Thymus (tissue), 11 donors: ENCODE measurements at regions not wholly inside any gene's neighbourhood (a gene's known extent, or its start where the extent isn't known, plus 50 kb on each side); places are given as distances from the start of the nearest gene placed in this dataset.

Experiments used
- DNase-seq, 9 donors: peaks; one replicate each; pipeline ENCODE4 v3.0.0-alpha.2; 2013; ENCODE audit warnings: low spot score in 9 of 9, low read depth in 6 of 9, missing footprints in 1 of 9
- H3K27ac ChIP-seq, 2 donors: one replicate each; pipeline ENCODE4 v1.5.1; 2013; ENCODE audit warnings: control low read depth in 1 of 2, low read depth in 1 of 2, low read length in 1 of 2, mild to moderate bottlenecking in 1 of 2, moderate library complexity in 1 of 2
- H3K27me3 ChIP-seq, 2 donors: one replicate each; pipeline ENCODE4 v1.5.1; 2013; ENCODE audit warnings: low read length in 1 of 2; ENCODE audit not compliant: control insufficient read depth in 2 of 2, insufficient read depth in 1 of 2
- H3K36me3 ChIP-seq, 2 donors: one replicate each; pipeline ENCODE4 v1.5.1; 2013; ENCODE audit warnings: low read length in 1 of 2, mild to moderate bottlenecking in 1 of 2, moderate library complexity in 1 of 2; ENCODE audit not compliant: control insufficient read depth in 2 of 2, insufficient read depth in 2 of 2
- H3K4me1 ChIP-seq, 2 donors: one replicate each; pipeline ENCODE4 v1.5.1; 2013; ENCODE audit warnings: low read length in 2 of 2; ENCODE audit not compliant: control insufficient read depth in 2 of 2, insufficient read depth in 2 of 2
- H3K4me3 ChIP-seq, 2 donors: one replicate each; pipeline ENCODE4 v1.5.1; 2013; ENCODE audit warnings: low read length in 2 of 2, control low read depth in 1 of 2, mild to moderate bottlenecking in 1 of 2
- H3K9me3 ChIP-seq, 2 donors: one replicate each; pipeline ENCODE4 v1.5.1; 2013; ENCODE audit warnings: low read length in 1 of 2, mild to moderate bottlenecking in 1 of 2; ENCODE audit not compliant: control insufficient read depth in 2 of 2, insufficient read depth in 1 of 2
- WGBS: extraction: QIAGEN DNeasy Blood & Tissue Kit; methylation state at CpG from one replicate; pipeline ENCODE4 v1.1.7; 2013; 5-methylcytosine and 5-hydroxymethylcytosine counted together
- donor health status: healthy.

DNA sequence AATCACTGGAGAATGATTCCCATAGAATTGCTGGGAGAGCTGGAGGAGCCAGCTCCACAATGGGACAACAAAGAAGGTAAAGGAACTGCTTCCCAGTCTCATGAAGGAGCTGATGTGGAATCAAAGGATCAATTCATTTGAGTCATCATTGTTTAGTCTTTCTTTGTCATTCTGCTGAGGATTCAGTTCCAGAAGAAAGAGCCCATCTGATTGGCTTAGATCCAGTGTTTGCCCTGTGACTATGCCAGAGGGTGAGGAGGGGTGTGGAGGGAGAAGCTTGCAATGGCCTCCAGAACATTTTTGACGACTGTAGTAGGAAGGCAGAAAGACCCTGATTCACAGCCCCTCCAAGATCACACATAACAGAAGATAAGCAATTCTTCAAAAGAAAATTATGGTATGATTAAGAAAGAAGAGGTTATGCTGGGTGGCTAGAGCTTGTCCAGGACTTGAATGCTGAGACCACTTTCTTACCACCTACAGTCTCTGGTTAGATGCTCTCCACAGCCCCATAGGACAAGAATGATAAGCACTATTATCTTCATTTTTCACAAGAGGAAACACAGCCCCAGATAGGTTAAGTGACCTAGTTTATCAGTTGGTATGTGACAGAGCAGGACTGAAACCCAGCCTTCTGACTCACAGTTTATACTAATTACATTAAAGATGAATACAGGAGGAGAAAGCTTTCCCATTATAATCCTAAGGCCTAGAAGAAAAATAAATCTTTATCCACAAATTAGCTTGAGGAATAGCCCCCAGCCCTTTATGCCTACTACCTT lies 363.1 kb downstream of the PRELID2 start:
- no peak for DNase-seq
- Histone ChIP-seq H3K27ac (no peak overlapping the region), H3K36me3 (no peaks in the 10 kb centered on the region), H3K4me3 (no peak overlapping the region), H3K27me3 (no peaks in the 10 kb centered on the region), H3K4me1 (no peaks in the 10 kb centered on the region), H3K9me3 (no peaks in the 10 kb centered on the region)
- WGBS = 95% methylated on average over 1 of the region's 1 CpG

DNA sequence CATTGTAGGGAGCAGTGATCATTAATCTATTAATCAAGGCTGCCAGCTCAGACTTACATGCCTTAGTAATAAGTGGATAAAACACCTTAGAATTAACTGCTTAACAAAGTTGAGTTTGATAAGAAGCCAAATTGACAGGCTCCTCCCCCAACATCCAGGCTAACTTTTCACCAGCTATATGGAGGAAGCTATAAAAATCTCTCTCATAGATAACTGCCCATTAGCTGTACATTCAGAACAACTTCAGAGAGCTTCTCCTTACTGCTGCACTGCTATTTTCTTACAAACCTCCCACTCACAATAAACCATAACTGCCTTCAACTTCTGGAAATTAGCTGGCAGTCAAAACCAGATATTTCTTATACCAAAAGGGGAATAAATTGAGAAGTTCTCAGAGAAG lies 364.1 kb downstream of the PRELID2 start:
- no peak for DNase-seq
- Histone ChIP-seq H3K27ac (no peak overlapping the region), H3K9me3 (no peaks in the 10 kb centered on the region), H3K4me3 (no peak overlapping the region), H3K27me3 (no peaks in the 10 kb centered on the region), H3K36me3 (no peaks in the 10 kb centered on the region), H3K4me1 (no peaks in the 10 kb centered on the region)

DNA sequence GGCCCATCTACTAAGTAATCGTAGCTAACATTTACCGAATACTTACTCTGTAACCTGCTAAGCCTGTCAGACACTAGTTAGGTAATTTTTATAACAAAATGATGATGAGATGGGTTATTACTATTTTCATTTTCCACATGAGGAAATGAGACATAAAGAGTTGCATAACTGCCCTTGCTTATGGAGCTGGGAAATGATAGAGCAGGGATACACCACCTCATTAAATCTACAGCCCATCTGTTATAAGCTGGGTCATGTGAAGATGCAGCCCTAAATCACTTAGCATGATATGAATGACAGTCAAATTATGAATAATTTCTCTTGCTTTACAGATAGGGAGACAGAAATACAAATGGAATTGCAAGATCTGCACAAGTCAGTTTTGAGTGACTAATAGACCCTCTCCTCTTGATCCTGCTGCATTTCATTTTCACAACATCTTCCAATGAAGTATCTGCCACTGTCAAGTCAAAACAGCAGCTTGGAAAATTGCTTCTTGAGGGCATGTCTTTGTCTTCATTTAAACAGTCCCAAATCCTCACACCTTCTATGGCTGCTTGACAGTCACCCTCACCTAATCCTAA lies 364.7 kb downstream of the PRELID2 start:
- H3K9me3 ChIP-seq = no peaks in the 10 kb centered on the region
- H3K36me3 ChIP-seq = no peaks in the 10 kb centered on the region
- no peaks in the 10 kb centered on the region for H3K27me3 ChIP-seq
- DNase-seq = no peak
- no peak overlapping the region for H3K27ac ChIP-seq
- H3K4me1 ChIP-seq = no peaks in the 10 kb centered on the region
- WGBS = over 99% methylated on average over 2 of the region's 2 CpGs
- no peak overlapping the region for H3K4me3 ChIP-seq

DNA sequence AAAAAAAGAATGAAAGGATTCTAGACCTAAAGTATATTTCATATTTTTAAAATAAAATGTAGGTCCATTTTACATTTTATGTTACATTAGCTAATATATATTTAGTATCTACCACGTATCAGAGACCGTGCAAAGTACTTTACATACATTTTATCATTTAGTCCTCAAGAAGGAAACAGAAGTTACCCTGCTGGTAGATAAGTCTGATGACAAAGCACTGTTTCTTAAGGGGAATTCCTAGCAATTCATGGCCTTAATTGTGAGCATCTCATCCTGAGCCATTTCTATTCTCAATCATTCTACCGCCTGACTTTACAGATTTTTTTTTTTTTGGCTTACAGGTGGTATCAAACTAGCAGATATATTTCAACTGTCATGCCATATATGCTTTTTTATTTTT lies 367.7 kb downstream of the PRELID2 start:
- Histone ChIP-seq H3K36me3 (no peaks in the 10 kb centered on the region), H3K27ac (no peak overlapping the region), H3K27me3 (no peaks in the 10 kb centered on the region), H3K4me3 (no peak overlapping the region), H3K4me1 (no peaks in the 10 kb centered on the region), H3K9me3 (no peaks in the 10 kb centered on the region)
- WGBS = 95% methylated on average over 3 of the region's 3 CpGs
- no peak for DNase-seq

DNA sequence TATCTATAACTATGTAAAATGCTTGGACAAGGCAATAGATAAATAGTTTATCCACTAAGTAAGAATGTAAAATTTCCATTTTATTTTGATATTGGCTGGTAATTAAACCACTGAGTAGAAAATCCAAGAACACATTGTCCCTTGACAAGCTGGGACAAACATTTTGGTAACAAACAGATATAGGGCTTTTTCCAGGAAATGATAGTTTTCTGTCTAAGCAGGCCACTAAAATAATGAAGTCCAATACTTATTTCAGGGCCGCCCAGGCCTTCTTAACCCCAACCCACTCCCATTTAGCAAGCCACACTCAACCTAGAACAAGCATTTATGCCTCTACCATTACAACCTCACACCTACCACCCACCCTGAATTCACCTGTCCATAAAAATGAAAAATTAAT lies 368.6 kb downstream of the PRELID2 start:
- no peak overlapping the region for H3K27ac ChIP-seq
- no peaks in the 10 kb centered on the region for H3K4me1 ChIP-seq
- WGBS = 91% methylated on average over 1 of the region's 1 CpG
- H3K36me3 ChIP-seq = no peaks in the 10 kb centered on the region
- H3K4me3 ChIP-seq = no peak overlapping the region
- H3K9me3 ChIP-seq = no peaks in the 10 kb centered on the region
- H3K27me3 ChIP-seq = no peaks in the 10 kb centered on the region
- DNase-seq = no peak

DNA sequence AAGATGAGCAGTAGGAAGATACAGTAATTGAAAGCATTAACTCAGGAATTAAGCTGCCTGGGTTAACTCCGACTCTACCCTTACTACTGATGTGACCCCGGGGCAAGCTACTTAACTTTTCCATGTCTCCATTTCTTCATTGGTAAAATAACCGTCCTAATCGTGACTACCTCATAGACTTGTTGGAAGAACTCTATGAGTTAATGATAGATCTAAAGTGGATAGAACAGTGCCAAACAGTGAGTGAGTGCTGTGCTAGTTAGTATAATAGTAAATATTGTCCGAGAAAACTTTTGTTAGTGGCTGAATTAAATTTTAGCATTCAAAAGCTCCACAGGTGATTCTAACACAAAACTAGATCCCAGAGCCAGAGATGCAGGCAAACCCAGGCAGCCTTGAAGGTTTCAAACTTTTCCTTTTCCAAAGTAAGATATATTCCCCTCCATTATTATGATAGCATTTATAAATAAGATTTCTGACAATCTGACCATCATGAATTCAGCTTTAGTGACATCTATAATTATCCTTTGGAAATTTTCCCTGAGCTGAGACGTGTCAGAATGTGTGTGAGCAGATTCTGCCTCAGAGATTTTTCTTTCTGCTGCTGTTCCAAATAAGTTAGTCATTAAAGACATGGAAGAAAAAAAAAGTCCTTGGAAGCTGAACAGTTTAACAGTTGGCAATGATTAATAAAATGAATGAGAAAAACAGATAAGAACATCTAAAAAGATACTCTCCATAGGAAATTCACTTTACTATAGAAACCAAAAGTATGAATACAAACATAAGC lies 369.5 kb downstream of the PRELID2 start:
- H3K27ac ChIP-seq = no peak overlapping the region
- 95% methylated on average over 6 of the region's 6 CpGs for WGBS
- no peak for DNase-seq

DNA sequence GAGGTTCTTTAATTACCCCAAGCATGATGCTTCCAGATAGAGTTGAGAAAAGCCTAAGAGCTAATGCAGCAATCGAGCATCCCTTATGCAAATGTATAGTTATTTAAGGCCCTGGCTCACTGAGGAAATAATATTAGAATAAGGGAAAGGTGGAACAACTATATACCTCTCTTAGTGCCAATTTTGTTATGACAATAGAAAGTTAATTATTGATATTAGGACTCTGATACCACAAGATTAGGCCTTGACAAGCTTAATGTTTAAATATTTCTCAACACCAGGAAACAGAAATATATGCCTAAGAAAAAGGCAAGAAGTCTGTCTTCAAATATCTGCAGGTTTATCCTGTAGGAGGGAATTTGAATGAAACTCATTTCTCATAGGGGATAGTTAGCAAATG lies 371.0 kb downstream of the PRELID2 start:
- Histone ChIP-seq H3K4me1 (no peaks in the 10 kb centered on the region), H3K36me3 (no peaks in the 10 kb centered on the region), H3K9me3 (no peaks in the 10 kb centered on the region), H3K4me3 (no peak overlapping the region), H3K27me3 (no peaks in the 10 kb centered on the region), H3K27ac (no peak overlapping the region)
- DNase-seq = no peak
- 92% methylated on average over 1 of the region's 1 CpG for WGBS

More for the DNA sequence above, 369.5 kb downstream of the PRELID2 start:
- Histone ChIP-seq H3K27me3 (no peaks in the 10 kb centered on the region), H3K4me3 (no peak overlapping the region), H3K36me3 (no peaks in the 10 kb centered on the region), H3K4me1 (no peaks in the 10 kb centered on the region), H3K9me3 (no peaks in the 10 kb centered on the region)

DNA sequence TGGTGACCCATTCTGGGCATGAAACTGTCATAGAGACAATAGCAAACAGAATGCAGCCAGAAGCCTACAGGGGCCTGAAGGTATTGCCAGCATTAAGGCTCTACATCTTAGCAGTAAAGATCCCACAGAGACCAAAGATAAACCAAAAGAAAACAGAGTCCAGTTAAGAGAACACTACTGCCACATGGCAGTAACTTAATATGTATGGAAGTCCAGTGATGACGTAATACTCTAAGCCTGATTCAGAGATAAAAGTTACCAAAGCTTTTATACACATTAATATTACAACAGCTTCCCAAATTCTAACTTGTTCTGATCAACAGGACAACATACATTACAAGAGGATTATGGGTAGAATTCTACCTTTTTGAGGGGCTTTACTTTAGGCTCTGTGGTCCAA lies 371.5 kb downstream of the PRELID2 start:
- H3K4me1 ChIP-seq = no peaks in the 10 kb centered on the region
- DNase-seq = no peak
- H3K27ac ChIP-seq = no peak overlapping the region
- H3K9me3 ChIP-seq = no peaks in the 10 kb centered on the region
- H3K4me3 ChIP-seq = no peak overlapping the region
- H3K36me3 ChIP-seq = no peaks in the 10 kb centered on the region
- 95% methylated on average over 1 of the region's 1 CpG for WGBS
- no peaks in the 10 kb centered on the region for H3K27me3 ChIP-seq

DNA sequence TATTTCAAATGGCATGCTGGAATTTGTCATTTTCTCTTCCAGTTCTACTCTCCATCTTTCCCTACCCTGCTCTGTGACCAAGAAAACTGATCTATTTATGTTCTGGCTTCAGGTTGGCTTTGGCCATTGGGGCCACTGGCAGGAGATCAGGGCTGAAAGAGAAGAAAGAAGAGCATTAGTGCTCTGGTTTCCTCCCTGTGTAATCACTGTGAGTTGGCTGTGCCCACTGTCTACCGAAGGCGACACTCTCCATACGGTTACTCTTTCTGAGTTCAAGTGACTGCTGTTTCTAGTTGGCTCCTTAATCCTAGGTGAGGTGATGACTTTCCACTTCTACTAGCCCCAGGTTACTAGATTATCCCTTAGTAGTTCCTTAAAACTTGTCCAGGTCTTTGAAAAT lies 372.6 kb downstream of the PRELID2 start:
- WGBS = 97% methylated on average over 3 of the region's 3 CpGs
- no peak overlapping the region for H3K4me3 ChIP-seq
- H3K9me3 ChIP-seq = no peaks in the 10 kb centered on the region
- DNase-seq = no peak
- H3K4me1 ChIP-seq = no peaks in the 10 kb centered on the region
- no peak overlapping the region for H3K27ac ChIP-seq
- no peaks in the 10 kb centered on the region for H3K27me3 ChIP-seq
- H3K36me3 ChIP-seq = no peaks in the 10 kb centered on the region
